Neural progenitor cell (in vitro differentiated cells): ENCODE measurements at regions not wholly inside any gene's neighbourhood (a gene's known extent, or its start where the extent isn't known, plus 50 kb on each side); places are given as distances from the start of the nearest gene placed in this dataset.

Experiments used
- DNase-seq: peaks from one replicate; pipeline ENCODE4 v3.0.0-alpha.2; 2016; ENCODE audit warnings: low spot score
- H2AFZ ChIP-seq: fragments of 200-600 bp; sonication (generic); replicated peaks from 2 replicates; pipeline ENCODE4 v1.6.1; 2016; ENCODE audit warnings: antibody characterized with exemption
- H3F3A ChIP-seq: fragments of 200-600 bp; sonication (generic); 2 replicates; pipeline ENCODE4 v1.6.1; 2016; ENCODE audit warnings: antibody characterized with exemption, low read depth
- H3K27ac ChIP-seq: fragments of 200-600 bp; sonication (generic); 2 replicates; pipeline ENCODE4 v1.5.1; 2016; ENCODE audit warnings: mild to moderate bottlenecking
- H3K27me3 ChIP-seq: fragments of 200-600 bp; sonication (generic); 2 replicates; pipeline ENCODE4 v1.6.1; 2016; ENCODE audit warnings: mild to moderate bottlenecking, moderate library complexity
- H3K36me3 ChIP-seq: fragments of 200-600 bp; sonication (generic); 2 replicates; pipeline ENCODE4 v1.5.1; 2016
- H3K4me1 ChIP-seq: fragments of 200-600 bp; sonication (generic); 2 replicates; pipeline ENCODE4 v1.6.1; 2016; ENCODE audit warnings: mixed run types
- H3K4me2 ChIP-seq: fragments of 200-600 bp; sonication (generic); 2 replicates; pipeline ENCODE4 v1.6.1; 2016
- H3K4me3 ChIP-seq: fragments of 200-600 bp; sonication (generic); 2 replicates; pipeline ENCODE4 v1.5.1; 2016
- H3K79me2 ChIP-seq: fragments of 200-600 bp; sonication (generic); 2 replicates; pipeline ENCODE4 v1.6.1; 2016; ENCODE audit warnings: low read depth
- H3K9ac ChIP-seq: fragments of 200-600 bp; sonication (generic); 2 replicates; pipeline ENCODE4 v1.6.1; 2016
- H3K9me3 ChIP-seq: fragments of 200-600 bp; sonication (generic); 2 replicates; pipeline ENCODE4 v1.5.1; 2016; ENCODE audit warnings: low read depth
- H4K20me1 ChIP-seq: fragments of 200-600 bp; sonication (generic); 2 replicates; pipeline ENCODE4 v1.6.1; 2016; ENCODE audit warnings: low read depth
- H3K27ac Mint-ChIP-seq: 3 replicates; pipeline ENCODE4 v1.8.0; 2021; ENCODE audit warnings: mixed read lengths
- H3K27me3 Mint-ChIP-seq: 2 replicates; pipeline ENCODE4 v1.8.0; 2022; ENCODE audit warnings: low read depth, mild to moderate bottlenecking, inconsistent platforms, moderate library complexity, mixed read lengths; ENCODE audit not compliant: insufficient read depth
- H3K36me3 Mint-ChIP-seq: 3 replicates; pipeline ENCODE4 v1.8.0; 2021; ENCODE audit warnings: mixed read lengths
- H3K4me1 Mint-ChIP-seq: 3 replicates; pipeline ENCODE4 v1.8.0; 2021; ENCODE audit warnings: mixed read lengths
- H3K4me3 Mint-ChIP-seq: 3 replicates; pipeline ENCODE4 v1.8.0; 2021; ENCODE audit warnings: mild to moderate bottlenecking, moderate library complexity, mixed read lengths
- H3K9me3 Mint-ChIP-seq: 3 replicates; pipeline ENCODE4 v1.8.0; 2020; ENCODE audit warnings: mixed read lengths
- EZH2 ChIP-seq: fragments of 200-600 bp; sonication (generic); IDR thresholded peaks from 2 replicates; pipeline ENCODE4 v1.6.1; 2017; ENCODE audit warnings: antibody characterized with exemption, mild to moderate bottlenecking, moderate library complexity
- EZH2phosphoT487 ChIP-seq: fragments of 200-600 bp; sonication (generic); IDR thresholded peaks from 2 replicates; pipeline ENCODE4 v1.6.1; 2017; ENCODE audit warnings: antibody characterized with exemption
- TF ChIP-seq, protein P1 (sequence below): fragments of 200-600 bp; sonication (generic); IDR thresholded peaks from 2 replicates; pipeline ENCODE4 v1.5.1; 2017; ENCODE audit warnings: antibody characterized with exemption, mild to moderate bottlenecking

DNA sequence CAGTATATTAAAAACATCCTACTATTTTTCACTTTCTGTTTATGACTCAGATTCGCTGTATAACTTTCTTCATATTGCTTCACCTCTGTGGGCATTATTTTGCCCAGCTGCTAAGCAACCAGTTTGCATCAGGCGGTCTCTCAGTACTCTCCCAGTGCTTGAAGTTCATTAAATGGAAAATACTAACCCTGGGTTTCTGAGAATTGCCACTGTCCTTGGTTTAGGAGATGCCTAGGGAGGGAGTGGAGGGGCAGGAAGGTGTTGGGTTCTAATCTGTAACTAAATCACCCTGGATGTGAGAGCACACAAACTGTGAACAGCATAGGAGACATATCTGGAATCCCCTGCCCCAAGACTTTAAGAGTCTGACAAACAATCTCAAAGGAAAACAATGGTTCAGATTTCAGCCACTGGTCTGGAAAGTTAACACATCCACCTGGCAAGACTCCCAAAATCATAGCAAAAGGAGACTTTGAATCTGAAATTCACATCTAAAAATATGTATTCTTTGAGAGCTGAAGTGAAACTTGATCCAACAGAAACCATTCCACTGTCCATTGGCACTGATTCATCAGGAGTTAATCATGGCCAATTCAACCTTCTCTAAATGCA, 540.0 kb downstream of the SOX6 start:
- Mint-ChIP-seq H3K36me3 (no peaks in the 10 kb centered on the region), H3K27me3 (peaks cover 7% of the 10 kb centered on the region), H3K4me1 (peaks cover 12% of the 10 kb centered on the region), H3K4me3 (no peak overlapping the region), H3K27ac (no peak overlapping the region), H3K9me3 (peaks cover 15% of the 10 kb centered on the region)
- H3K9me3 ChIP-seq: no peaks in the 10 kb centered on the region
- H3K4me1 ChIP-seq: no peaks in the 10 kb centered on the region
- H2AFZ ChIP-seq: no peak overlapping the region
- TF ChIP-seq EZH2 (no peak), EZH2phosphoT487 (no peak)
- TF ChIP-seq, protein P1, sequence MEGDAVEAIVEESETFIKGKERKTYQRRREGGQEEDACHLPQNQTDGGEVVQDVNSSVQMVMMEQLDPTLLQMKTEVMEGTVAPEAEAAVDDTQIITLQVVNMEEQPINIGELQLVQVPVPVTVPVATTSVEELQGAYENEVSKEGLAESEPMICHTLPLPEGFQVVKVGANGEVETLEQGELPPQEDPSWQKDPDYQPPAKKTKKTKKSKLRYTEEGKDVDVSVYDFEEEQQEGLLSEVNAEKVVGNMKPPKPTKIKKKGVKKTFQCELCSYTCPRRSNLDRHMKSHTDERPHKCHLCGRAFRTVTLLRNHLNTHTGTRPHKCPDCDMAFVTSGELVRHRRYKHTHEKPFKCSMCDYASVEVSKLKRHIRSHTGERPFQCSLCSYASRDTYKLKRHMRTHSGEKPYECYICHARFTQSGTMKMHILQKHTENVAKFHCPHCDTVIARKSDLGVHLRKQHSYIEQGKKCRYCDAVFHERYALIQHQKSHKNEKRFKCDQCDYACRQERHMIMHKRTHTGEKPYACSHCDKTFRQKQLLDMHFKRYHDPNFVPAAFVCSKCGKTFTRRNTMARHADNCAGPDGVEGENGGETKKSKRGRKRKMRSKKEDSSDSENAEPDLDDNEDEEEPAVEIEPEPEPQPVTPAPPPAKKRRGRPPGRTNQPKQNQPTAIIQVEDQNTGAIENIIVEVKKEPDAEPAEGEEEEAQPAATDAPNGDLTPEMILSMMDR: no peak
- H3K27me3 ChIP-seq: no peaks in the 10 kb centered on the region
- H3K9ac ChIP-seq: no peak overlapping the region
- H3K36me3 ChIP-seq: no peaks in the 10 kb centered on the region
- no peak overlapping the region for H3K4me3 ChIP-seq
- H4K20me1 ChIP-seq: no peaks in the 10 kb centered on the region
- H3K4me2 ChIP-seq: no peak overlapping the region
- no peaks in the 10 kb centered on the region for H3K79me2 ChIP-seq
- H3K27ac ChIP-seq: no peak overlapping the region
- H3F3A ChIP-seq: no peaks in the 10 kb centered on the region
- no peak for DNase-seq

DNA sequence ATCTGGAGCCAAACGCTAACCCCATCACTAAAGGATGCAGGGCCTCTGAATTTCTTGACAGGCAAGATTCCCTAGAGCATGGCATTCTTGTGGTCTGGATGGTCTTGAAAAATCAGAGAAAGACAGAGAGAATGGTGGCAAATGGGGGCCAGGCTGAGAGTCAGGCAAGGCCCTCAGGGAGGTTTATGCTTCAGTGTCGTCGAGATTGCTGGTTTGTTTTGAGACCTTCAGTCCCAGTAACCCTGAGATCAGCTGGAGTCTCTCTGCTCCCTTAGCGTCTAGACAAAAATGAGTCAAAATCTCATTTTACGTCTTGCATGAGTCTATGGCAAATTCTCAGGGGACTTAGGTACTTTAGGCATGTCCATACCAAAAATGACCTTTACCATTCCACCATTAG, 539.3 kb downstream of the SOX6 start:
- no peak overlapping the region for H3K27ac ChIP-seq

GRCh38 chr11:15818132-15818842, 538.1 kb downstream of the SOX6 start:
- no peak overlapping the region for H3K4me2 ChIP-seq
- H3K36me3 ChIP-seq: no peaks in the 10 kb centered on the region
- H4K20me1 ChIP-seq: no peaks in the 10 kb centered on the region
- TF ChIP-seq, protein P1: no peak
- TF ChIP-seq EZH2phosphoT487 (no peak), EZH2 (no peak)
- H3K9me3 ChIP-seq: no peaks in the 10 kb centered on the region
- no peak overlapping the region for H3K27ac ChIP-seq
- Mint-ChIP-seq H3K4me3 (no peak overlapping the region), H3K4me1 (peaks cover 12% of the 10 kb centered on the region), H3K27ac (no peak overlapping the region), H3K9me3 (peaks cover 22% of the 10 kb centered on the region), H3K36me3 (no peaks in the 10 kb centered on the region), H3K27me3 (peaks cover 7% of the 10 kb centered on the region)
- H3K4me1 ChIP-seq: no peaks in the 10 kb centered on the region
- no peak overlapping the region for H3K4me3 ChIP-seq
- no peaks in the 10 kb centered on the region for H3K27me3 ChIP-seq
- no peak overlapping the region for H2AFZ ChIP-seq
- no peak overlapping the region for H3K9ac ChIP-seq
- no peak for DNase-seq
- no peaks in the 10 kb centered on the region for H3F3A ChIP-seq
- H3K79me2 ChIP-seq: no peaks in the 10 kb centered on the region

More for the DNA sequence above, 539.3 kb downstream of the SOX6 start:
- Histone ChIP-seq H3K36me3 (no peaks in the 10 kb centered on the region), H3K9ac (no peak overlapping the region), H3K4me3 (no peak overlapping the region), H3K79me2 (no peaks in the 10 kb centered on the region), H3K4me1 (no peaks in the 10 kb centered on the region), H4K20me1 (no peaks in the 10 kb centered on the region), H3F3A (no peaks in the 10 kb centered on the region), H3K9me3 (no peaks in the 10 kb centered on the region), H3K27me3 (no peaks in the 10 kb centered on the region), H2AFZ (no peak overlapping the region), H3K4me2 (no peak overlapping the region)
- H3K27ac Mint-ChIP-seq: no peak overlapping the region
- peaks cover 10% of the 10 kb centered on the region for H3K27me3 Mint-ChIP-seq
- DNase-seq: no peak
- TF ChIP-seq EZH2phosphoT487: no peak
- no peak for TF ChIP-seq EZH2
- TF ChIP-seq, protein P1: no peak
- peaks cover 21% of the 10 kb centered on the region for H3K9me3 Mint-ChIP-seq
- H3K4me3 Mint-ChIP-seq: no peak overlapping the region
- H3K4me1 Mint-ChIP-seq: peaks cover 12% of the 10 kb centered on the region
- H3K36me3 Mint-ChIP-seq: no peaks in the 10 kb centered on the region
